Left hindlimb (tissue), 1 donor: ENCODE measurements at regions not wholly inside any gene's neighbourhood (a gene's known extent, or its start where the extent isn't known, plus 50 kb on each side); places are given as distances from the start of the nearest gene placed in this dataset.

Experiments used
- DNase-seq: peaks from one replicate; pipeline ENCODE4 v3.0.0-alpha.2; 2018

DNA sequence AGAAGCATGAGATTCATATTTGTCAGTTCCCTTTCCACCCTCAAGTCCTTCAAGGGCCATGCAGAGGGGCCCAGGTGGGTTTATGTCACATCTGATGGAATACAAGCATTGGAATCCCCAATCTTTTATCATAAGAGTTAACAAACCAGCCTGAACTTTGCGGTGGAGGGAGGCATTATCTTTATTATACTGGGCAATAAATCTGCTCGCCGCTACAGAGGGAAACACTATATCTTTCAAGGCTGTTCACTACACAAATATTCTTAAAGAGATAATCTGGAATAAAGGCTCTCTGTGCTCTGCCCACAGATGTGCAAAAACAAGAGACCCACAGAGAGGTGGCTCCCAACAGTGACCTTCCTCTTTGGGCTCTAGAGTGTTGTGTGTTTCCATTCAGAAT is 153.6 kb upstream of the PLEKHA5 start:
- DNase-seq: no peak

DNA sequence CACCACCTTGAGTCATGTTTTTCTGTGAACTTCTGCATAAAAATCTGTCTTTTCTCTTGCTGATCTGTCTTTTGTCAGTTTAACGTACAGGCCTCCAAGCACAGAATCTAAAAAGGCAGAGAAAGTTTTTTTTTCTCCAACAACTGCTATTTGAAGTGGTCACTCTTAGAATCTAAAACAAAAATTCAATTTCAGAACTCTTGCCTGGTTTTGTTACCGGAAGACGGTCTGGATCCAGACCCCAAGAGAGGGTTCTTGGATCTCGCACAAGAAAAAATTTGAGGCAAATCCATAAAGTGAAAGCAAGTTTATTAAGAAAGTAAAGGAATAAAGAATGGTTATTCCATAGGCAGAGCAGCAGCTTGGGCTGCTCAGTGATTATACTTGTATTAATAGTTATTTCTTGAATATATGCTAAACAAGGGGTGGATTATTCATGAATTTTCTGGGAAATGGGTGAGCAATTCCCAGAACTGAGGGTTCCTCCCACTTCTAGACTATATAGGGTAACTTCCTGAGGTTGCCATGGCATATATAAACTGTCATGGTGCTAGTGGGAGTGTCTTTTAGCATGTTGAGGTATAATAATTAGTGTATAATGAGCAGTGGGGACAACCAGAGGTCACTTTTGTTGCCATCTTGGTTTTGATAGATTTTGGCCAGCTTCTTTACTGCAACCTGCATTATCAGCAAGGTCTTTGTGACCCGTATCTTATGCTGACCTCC is 150.0 kb upstream of the PLEKHA5 start:
- no peak for DNase-seq

DNA sequence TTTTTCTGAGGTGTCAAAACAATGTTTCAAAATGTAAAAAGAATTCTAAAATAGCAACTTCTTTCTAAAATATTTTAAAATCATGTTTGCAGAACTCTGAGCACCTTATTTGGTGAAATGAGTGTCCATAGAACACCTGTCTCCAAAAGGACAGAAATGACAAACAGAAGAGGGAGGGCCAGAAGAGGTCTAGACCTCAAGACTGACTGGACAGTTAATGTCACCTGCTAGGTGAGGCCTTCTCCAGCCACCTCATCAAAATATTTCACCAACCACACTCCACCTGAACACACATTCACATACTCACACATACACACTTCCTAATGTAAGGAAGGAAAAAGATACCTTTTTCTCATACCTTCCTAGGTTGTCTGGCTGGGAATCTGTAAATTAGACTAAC is 147.8 kb upstream of the PLEKHA5 start:
- no peak for DNase-seq

DNA sequence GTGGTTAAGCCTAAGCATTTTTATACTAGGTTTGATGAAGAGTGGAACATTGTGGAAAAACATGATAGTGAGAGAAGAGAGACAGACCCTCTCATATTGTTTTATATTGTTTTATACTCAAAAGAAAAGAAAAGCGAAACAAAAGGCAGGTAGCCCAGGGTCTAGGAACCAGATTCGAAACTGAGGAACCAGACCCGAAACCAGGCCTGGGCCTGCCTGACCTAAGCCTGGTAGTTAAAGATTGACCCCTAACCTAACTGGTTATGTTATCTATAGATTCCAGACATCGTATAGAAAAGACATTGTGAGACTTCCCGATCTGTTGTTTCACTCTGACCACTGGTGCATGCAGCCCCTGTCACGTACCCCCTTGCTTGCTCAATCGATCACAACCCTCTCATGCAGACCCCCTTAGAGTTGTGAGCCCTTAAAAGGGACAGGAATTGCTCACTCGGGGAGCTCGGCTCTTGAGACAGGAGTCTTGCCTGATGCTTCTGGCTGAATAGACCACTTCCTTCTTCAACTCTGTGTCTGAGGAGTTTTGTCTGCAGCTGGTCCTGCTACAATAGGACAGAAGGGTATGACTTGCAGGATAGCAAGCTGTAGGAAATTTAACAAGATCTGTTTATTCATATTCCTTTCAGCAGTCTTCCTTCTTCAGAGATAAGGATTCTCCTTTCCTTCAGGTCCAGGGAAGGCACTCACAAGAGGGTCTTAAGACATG is 147.1 kb upstream of the PLEKHA5 start:
- DNase-seq: no peak

DNA sequence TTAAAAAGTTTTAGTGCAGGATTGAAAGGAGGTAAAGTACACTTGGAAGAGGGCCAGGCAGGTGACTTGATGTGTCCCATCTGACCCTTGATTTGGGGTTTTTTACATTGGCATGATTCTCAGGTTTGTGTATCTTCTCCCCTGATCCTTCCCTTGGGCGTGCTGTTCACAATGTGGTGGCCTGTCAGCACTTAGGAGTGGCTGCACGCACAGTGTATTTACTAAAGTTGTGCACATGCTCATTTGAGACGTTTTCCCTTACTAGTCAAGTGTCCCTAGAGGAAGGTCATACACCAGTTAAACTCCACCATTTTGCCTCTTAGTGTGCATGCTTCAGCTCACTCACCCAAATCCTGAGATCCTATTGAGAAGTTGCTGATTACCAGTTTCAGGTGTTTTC is 145.7 kb upstream of the PLEKHA5 start:
- no peak for DNase-seq

- no peak for DNase-seq
Measured at GRCh38 chr12:18990856-18991255, 138.7 kb upstream of the PLEKHA5 start.

GRCh38 chr12:18992336-18992735 is 137.2 kb upstream of the PLEKHA5 start:
- no peak for DNase-seq

DNA sequence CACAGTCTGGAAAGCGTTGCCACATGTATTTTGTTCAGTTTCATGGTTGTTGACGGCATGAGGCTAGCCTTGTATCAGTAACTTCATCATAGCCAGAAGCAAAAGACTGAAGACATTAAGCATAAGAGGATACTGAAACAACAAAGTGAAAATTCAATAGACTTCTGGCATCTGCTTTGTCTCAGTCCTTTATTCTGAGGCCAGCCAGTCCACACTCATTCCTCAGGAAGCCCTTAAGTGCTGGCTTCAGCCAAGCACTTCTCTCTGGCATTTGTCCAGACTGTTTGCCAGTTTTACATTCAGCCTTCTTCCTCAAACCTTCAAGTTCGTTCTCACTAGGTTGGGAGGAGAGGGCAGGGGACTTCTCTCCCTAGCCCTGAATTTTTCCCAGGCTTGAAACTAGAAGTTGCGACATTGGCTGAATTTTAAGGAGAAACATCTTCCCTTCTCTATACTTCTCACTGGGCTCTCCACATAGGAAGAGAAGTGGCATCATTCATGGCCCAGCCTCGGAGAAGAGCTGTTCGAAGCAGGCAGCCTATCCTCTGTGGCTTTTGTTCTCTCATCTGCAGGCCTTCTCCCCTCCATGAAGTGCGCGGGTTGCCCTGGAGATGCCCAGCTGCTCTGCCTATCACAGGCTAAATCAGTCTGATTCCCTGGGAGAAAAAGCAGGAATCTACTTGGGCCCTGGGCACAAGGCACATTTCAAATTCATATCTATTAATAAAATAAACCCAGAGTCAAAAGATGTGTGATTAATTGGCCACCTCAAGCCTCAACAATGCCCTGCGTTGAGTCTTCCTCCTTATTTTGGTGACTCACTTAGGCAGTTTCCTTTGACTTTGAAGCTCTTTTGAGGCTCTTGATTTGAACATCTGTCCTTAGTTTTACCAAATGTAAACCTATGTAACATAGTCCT is 130.9 kb upstream of the PLEKHA5 start:
- no peak for DNase-seq

- DNase-seq: no peak
Measured at GRCh38 chr12:19000836-19001235, 128.7 kb upstream of the PLEKHA5 start.

DNA sequence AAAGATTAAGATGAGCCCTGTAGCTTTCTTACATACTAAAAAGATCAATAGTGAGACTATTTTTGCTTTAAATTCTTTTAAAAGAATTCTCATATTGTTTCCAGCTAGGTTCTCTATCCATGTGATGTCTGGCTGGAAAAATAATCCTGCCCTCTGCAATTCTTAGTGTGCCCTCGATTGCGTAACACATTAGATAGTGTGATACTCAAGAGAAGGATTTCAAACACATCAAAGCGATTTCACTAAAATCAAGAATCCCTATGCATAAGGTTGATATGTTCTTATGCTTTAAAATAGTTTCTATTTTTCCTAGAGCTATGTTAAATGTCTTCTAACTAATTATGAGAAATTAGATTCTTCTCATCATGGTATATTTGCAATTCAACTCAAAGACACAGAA is 127.3 kb upstream of the PLEKHA5 start:
- no peak for DNase-seq

DNA sequence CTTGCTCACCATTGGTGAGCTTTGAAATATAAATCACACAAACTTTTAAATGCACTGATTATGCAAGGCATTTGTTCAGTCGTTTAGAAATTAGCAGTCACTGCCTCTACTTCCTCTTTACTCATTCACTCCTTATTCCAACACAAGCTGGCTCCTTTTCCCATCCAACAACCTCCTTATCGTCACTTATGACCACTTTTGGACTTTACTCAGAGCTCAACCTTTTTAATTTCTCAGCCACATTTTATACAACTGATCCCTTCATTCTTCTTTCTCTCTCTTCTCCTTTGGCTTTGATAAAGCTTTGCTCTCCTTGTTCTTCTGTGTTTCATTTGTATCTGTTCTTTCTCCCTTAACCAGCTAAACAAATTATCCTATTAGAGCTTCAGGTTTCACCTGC is 126.4 kb upstream of the PLEKHA5 start:
- DNase-seq: no peak

DNA sequence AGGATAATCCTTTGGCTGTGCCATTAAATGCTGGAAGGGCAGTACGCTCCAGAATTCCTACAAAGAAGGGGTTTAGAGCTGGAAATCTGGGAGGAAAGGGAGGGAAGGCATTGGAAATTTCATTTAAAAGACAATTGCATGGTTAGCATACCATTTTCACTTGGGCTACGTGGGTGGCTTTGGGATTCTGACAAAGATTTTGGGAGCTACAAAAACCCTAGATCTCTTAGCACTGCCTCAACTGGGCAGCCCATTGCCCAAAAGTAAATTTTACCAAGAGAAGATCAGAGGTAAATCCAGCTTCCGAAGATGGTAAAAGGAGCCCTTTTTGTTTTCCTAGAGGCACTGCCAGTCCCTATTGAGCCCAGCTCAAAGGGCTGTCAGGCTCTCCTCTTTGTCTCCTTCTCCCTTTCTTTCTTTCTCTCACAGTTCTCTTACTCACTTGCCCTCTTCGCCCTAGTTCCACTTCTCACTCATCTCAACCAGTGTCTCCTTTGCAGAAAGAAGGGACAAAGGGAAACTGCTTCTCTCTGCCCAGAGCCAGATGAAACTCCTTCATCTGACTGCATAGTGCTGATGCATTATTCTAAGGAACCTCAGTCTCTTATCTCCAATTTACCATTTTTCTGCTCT is 125.4 kb upstream of the PLEKHA5 start:
- no peak for DNase-seq

- no peak for DNase-seq
Measured at GRCh38 chr12:19005257-19005801, 124.2 kb upstream of the PLEKHA5 start.

- DNase-seq: no peak
Measured at GRCh38 chr12:19006626-19007137, 122.9 kb upstream of the PLEKHA5 start.

DNA sequence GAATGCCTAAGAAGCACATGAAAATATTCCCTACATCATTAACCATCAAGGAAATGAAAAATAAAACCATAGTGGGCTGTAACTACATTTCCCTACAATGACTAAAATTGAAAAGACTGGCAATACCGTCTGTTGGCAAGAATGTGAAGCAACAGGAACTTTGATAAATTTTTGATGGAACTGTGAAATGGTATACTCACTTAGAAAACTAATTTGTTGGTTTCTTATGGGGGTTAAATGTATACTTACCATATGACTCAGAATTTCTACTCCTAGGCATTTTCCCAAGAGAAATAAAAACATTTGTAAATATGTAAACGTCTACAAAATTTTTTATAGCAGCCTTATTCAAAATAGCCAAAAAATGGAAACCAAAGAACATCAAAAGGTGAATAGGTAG is 121.4 kb upstream of the PLEKHA5 start:
- no peak for DNase-seq

DNA sequence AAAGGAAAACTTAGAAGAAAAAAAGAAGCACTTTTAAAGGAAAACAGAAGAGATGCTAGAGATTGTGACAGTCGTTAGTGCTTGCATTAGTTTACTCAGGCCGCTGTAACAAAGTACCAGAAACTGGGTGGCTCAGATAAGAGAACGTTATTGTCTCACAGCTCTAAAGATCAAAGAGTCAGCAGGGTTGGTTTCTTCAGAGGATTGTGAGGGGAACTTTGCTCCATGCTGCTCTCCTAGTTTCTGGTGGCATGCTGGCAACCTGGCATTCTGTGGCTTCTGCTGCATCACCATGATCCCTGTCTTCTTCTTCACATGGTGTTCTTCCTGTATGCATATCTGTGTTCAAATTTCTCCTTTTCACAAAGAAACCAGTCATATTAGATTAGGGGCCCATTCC is 119.4 kb upstream of the PLEKHA5 start:
- DNase-seq: no peak

- DNase-seq: no peak
Measured at GRCh38 chr12:19010726-19011125, 118.8 kb upstream of the PLEKHA5 start.

GRCh38 chr12:19012965-19013364 is 116.6 kb upstream of the PLEKHA5 start:
- no peak for DNase-seq

- no peak for DNase-seq
Measured at GRCh38 chr12:19014240-19014639, 115.3 kb upstream of the PLEKHA5 start.

- no peak for DNase-seq
Measured at GRCh38 chr12:19015285-19015684, 114.2 kb upstream of the PLEKHA5 start.

- DNase-seq: no peak
Measured at GRCh38 chr12:19018302-19018970, 111.1 kb upstream of the PLEKHA5 start.

- no peak for DNase-seq
Measured at GRCh38 chr12:19021240-19021639, 108.3 kb upstream of the PLEKHA5 start.
